ENCODE measurements at regions not wholly inside any gene's neighbourhood (a gene's known extent, or its start where the extent isn't known, plus 50 kb on each side); places are given as distances from the start of the nearest gene placed in this dataset.

DNA sequence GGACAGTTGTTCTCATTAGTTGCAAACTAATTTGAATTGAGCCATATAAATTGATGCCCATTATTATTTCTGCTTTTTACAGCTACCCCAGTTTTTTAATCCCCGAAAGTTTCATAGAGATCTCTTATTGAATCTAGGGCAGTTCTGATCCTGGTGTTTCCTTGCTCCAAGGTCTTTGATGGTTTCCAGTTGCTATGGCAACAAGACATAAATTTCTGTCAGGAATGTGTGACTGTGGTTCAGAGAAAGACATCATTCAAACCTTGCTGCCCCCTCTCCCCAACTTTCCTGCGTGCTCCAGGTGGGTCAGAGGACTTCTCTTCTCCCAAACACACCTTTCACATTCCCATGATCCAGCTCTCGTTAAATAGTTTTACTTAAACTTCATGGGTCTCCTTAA, 63.4 kb downstream of the TAF11L14 start:
- no peaks in the 10 kb centered on the region for H3K4me1 Mint-ChIP-seq

More for the DNA sequence above, 63.4 kb downstream of the TAF11L14 start:
- Histone ChIP-seq H3K18ac (ENCODE audit: insufficient read length, low read depth, low read length) (no peak overlapping the region), H3T11ph (ENCODE audit: low read length) (no peak overlapping the region), H3K79me1 (ENCODE audit: insufficient read depth, low read depth, low read length, poor library complexity, severe bottlenecking) (no peaks in the 10 kb centered on the region), H3K27me3 (ENCODE audit: insufficient read depth, low read length) (no peaks in the 10 kb centered on the region), H4K5ac (ENCODE audit: insufficient read length, low read depth, low read length) (no peak overlapping the region), H2BK12ac (ENCODE audit: insufficient read length, low read depth, low read length) (no peak overlapping the region), H2AK5ac (ENCODE audit: insufficient read length, low read length) (no peak overlapping the region), H3K27ac (ENCODE audit: insufficient read length, low read depth, low read length) (no peak overlapping the region), H3K14ac (ENCODE audit: insufficient read depth, low read length) (no peak overlapping the region), H2BK20ac (ENCODE audit: low read depth, low read length, poor library complexity, severe bottlenecking) (no peak overlapping the region), H4K8ac (replicated peaks; ENCODE audit: insufficient read length, low read depth, low read length) (no peak overlapping the region), H2BK120ac (ENCODE audit: low read depth, low read length, poor library complexity, severe bottlenecking) (no peak overlapping the region), H3K23ac (ENCODE audit: insufficient read length, low read depth, low read length) (no peak overlapping the region), H3K9me3 (ENCODE audit: control insufficient read depth, low read depth, low read length) (no peaks in the 10 kb centered on the region), H3K4me2 (ENCODE audit: insufficient read depth, insufficient read length, low read length) (no peak overlapping the region), H4K91ac (ENCODE audit: insufficient read length, low read depth, low read length) (no peak overlapping the region), H2BK15ac (ENCODE audit: low read depth, low read length) (no peak overlapping the region), H3K56ac (ENCODE audit: insufficient read length, low read depth, low read length) (no peak overlapping the region), H4K20me1 (ENCODE audit: control insufficient read depth, insufficient read depth, insufficient read length) (no peaks in the 10 kb centered on the region), H3K4ac (ENCODE audit: low read depth, low read length) (no peak overlapping the region), H3K9ac (ENCODE audit: extremely low read depth, insufficient read length, low read length) (no peak overlapping the region), H3K23me2 (ENCODE audit: insufficient read length, low read depth, low read length, poor library complexity, severe bottlenecking) (no peaks in the 10 kb centered on the region), H3K79me2 (ENCODE audit: insufficient read depth, low read length) (no peaks in the 10 kb centered on the region), H2BK5ac (ENCODE audit: insufficient read length, low read length) (no peak overlapping the region), H3K4me1 (ENCODE audit: insufficient read depth, low read length) (no peaks in the 10 kb centered on the region), H2AFZ (ENCODE audit: low read length) (no peak overlapping the region)
- Mint-ChIP-seq H3K9me3 (peaks cover 0 to 9% of the 10 kb centered on the region in 2 experiments; a peak in 2 of 5 replicates), H3K27ac (no peak overlapping the region), H3K36me3 (ENCODE audit: insufficient read depth in 1 of 3, low read depth in 3 of 3) (peaks cover 0 to 3% (median 0%) of the 10 kb centered on the region in 3 experiments; a peak in 3 of 7 replicates), H3K27me3 (ENCODE audit: low read depth) (no peaks in the 10 kb centered on the region), H3K4me3 (no peak overlapping the region)
- no CpG with 5 or more reads among the region's 3 CpGs for WGBS (ENCODE audit: extremely low coverage, insufficient read length, low lambda C conversion rate)
- no peak for DNase-seq
- TF ChIP-seq, protein P1, sequence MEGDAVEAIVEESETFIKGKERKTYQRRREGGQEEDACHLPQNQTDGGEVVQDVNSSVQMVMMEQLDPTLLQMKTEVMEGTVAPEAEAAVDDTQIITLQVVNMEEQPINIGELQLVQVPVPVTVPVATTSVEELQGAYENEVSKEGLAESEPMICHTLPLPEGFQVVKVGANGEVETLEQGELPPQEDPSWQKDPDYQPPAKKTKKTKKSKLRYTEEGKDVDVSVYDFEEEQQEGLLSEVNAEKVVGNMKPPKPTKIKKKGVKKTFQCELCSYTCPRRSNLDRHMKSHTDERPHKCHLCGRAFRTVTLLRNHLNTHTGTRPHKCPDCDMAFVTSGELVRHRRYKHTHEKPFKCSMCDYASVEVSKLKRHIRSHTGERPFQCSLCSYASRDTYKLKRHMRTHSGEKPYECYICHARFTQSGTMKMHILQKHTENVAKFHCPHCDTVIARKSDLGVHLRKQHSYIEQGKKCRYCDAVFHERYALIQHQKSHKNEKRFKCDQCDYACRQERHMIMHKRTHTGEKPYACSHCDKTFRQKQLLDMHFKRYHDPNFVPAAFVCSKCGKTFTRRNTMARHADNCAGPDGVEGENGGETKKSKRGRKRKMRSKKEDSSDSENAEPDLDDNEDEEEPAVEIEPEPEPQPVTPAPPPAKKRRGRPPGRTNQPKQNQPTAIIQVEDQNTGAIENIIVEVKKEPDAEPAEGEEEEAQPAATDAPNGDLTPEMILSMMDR (conservative IDR thresholded peaks at IDR 0.05), result no peak

All from H9 (cell line).